ENCODE measurements at regions not wholly inside any gene's neighbourhood (a gene's known extent, or its start where the extent isn't known, plus 50 kb on each side); places are given as distances from the start of the nearest gene placed in this dataset.

- H3K27ac ChIP-seq (ENCODE audit: low read depth, low read length): no peak overlapping the region
- TF ChIP-seq POLR2AphosphoS5 (IDR thresholded peaks at IDR 0.05; ENCODE audit: low read depth, low read length): no peak
- no peak for TF ChIP-seq TCF7L2 (IDR thresholded peaks at IDR 0.05; ENCODE audit: borderline replicate concordance, extremely low read depth, insufficient read depth, insufficient read length)
- TF ChIP-seq SIN3A (IDR thresholded peaks at IDR 0.05; ENCODE audit: low read depth): no peak
- TF ChIP-seq EZH2 (IDR thresholded peaks at IDR 0.05): no peak
- TF ChIP-seq YY1 (IDR thresholded peaks at IDR 0.05; ENCODE audit: extremely low read depth, insufficient replicate concordance, low read depth, low read length): no peak
- no peak for TF ChIP-seq ZBTB33 (IDR thresholded peaks at IDR 0.05; ENCODE audit: extremely low read depth, insufficient replicate concordance, low read length)
- H3K27me3 ChIP-seq (ENCODE audit: insufficient read depth, low read length): no peaks in the 10 kb centered on the region
- no TSS peak for BruUV-seq (replicated peaks)
- H3K36me3 ChIP-seq (ENCODE audit: control insufficient read depth in 1 of 2, insufficient read depth in 2 of 2, low read length in 2 of 2): no peaks in the 10 kb centered on the region
- H3K9me2 ChIP-seq (ENCODE audit: insufficient read depth): no peaks in the 10 kb centered on the region
- no peaks in the 10 kb centered on the region for H4K20me1 ChIP-seq (ENCODE audit: insufficient read depth)
- intact Hi-C loops (cut with micrococcal nuclease): no loop called here
- no peak for DNase-seq (ENCODE audit: low read depth, low spot score)
- no peak overlapping the region for H2AFZ ChIP-seq (ENCODE audit: low read depth, low read length, poor library complexity, severe bottlenecking)
- ChIA-PET CTCF (no interaction called here), POLR2A (no interaction called here), RAD21 (ENCODE audit: low non-redundant PET in 1 of 2, low total read pairs in 2 of 2, uncharacterized antibody in 2 of 2, unreplicated experiment in 2 of 2) (no interaction called here)
- H3K79me2 ChIP-seq (ENCODE audit: insufficient read depth, low read length): no peaks in the 10 kb centered on the region
- ATAC-seq: no peak
- peaks cover 4 to 9% of the 10 kb centered on the region in 2 experiments; a peak in 3 of 4 replicates for H3K9me3 ChIP-seq (ENCODE audit: control insufficient read depth in 1 of 2, insufficient read depth in 1 of 2, low read depth in 1 of 2, low read length in 2 of 2)
- no peak overlapping the region for H3K9ac ChIP-seq (ENCODE audit: low read length)
- H3K4me3 ChIP-seq (replicated peaks in 1 of 2; ENCODE audit: low read depth in 1 of 2, low read length in 2 of 2): no peak overlapping the region
- H3K4me1 ChIP-seq (ENCODE audit: control insufficient read depth in 1 of 2, insufficient read depth in 2 of 2, low read length in 2 of 2): no peaks in the 10 kb centered on the region
- no peak overlapping the region for H3K4me2 ChIP-seq (ENCODE audit: low read length)
These were observed 484.0 kb upstream of the MBL2 start for GRCh38 chr10:53256623-53257022.

- Histone ChIP-seq H3K36me3 (ENCODE audit: control insufficient read depth in 1 of 2, insufficient read depth in 2 of 2, low read length in 2 of 2) (no peaks in the 10 kb centered on the region), H3K9me2 (ENCODE audit: insufficient read depth) (no peaks in the 10 kb centered on the region), H3K9me3 (ENCODE audit: control insufficient read depth in 1 of 2, insufficient read depth in 1 of 2, low read depth in 1 of 2, low read length in 2 of 2) (peaks cover 4 to 9% of the 10 kb centered on the region in 2 experiments; a peak in 3 of 4 replicates), H4K20me1 (ENCODE audit: insufficient read depth) (no peaks in the 10 kb centered on the region), H3K4me3 (replicated peaks in 1 of 2; ENCODE audit: low read depth in 1 of 2, low read length in 2 of 2) (no peak overlapping the region), H3K9ac (ENCODE audit: low read length) (no peak overlapping the region), H3K27ac (ENCODE audit: low read depth, low read length) (no peak overlapping the region), H2AFZ (ENCODE audit: low read depth, low read length, poor library complexity, severe bottlenecking) (no peak overlapping the region), H3K4me1 (ENCODE audit: control insufficient read depth in 1 of 2, insufficient read depth in 2 of 2, low read length in 2 of 2) (no peaks in the 10 kb centered on the region), H3K79me2 (ENCODE audit: insufficient read depth, low read length) (no peaks in the 10 kb centered on the region), H3K27me3 (ENCODE audit: insufficient read depth, low read length) (no peaks in the 10 kb centered on the region), H3K4me2 (ENCODE audit: low read length) (no peak overlapping the region)
- ChIA-PET POLR2A (no interaction called here), RAD21 (ENCODE audit: low non-redundant PET in 1 of 2, low total read pairs in 2 of 2, uncharacterized antibody in 2 of 2, unreplicated experiment in 2 of 2) (no interaction called here), CTCF (no interaction called here)
- ATAC-seq (no peak), DNase-seq (ENCODE audit: low read depth, low spot score) (no peak)
- intact Hi-C loops (cut with micrococcal nuclease): no loop called here
- BruUV-seq (replicated peaks): no TSS peak
- TF ChIP-seq SRF (IDR thresholded peaks at IDR 0.05; ENCODE audit: low read depth) (no peak), ZNF274 (IDR thresholded peaks at IDR 0.05; ENCODE audit: low read depth, low read length) (no peak), EZH2phosphoT487 (IDR thresholded peaks at IDR 0.05; ENCODE audit: borderline replicate concordance) (no peak), ELF1 (IDR thresholded peaks at IDR 0.05; ENCODE audit: borderline replicate concordance, low read depth) (no peak), CBX3 (IDR thresholded peaks at IDR 0.05; ENCODE audit: low read depth) (no peak), ATF3 (IDR thresholded peaks at IDR 0.05) (no peak), CEBPB (IDR thresholded peaks at IDR 0.05; ENCODE audit: low read depth) (no peak), JUND (IDR thresholded peaks at IDR 0.05) (no peak), ZFX (IDR thresholded peaks at IDR 0.05) (no peak), SIN3A (IDR thresholded peaks at IDR 0.05; ENCODE audit: low read depth) (no peak), YY1 (IDR thresholded peaks at IDR 0.05; ENCODE audit: extremely low read depth, insufficient replicate concordance, low read depth, low read length) (no peak), SP1 (IDR thresholded peaks at IDR 0.05; ENCODE audit: low read depth) (no peak), EGR1 (IDR thresholded peaks at IDR 0.05; ENCODE audit: low read depth) (no peak), MAX (IDR thresholded peaks at IDR 0.05) (no peak), TCF7L2 (IDR thresholded peaks at IDR 0.05; ENCODE audit: borderline replicate concordance, extremely low read depth, insufficient read depth, insufficient read length) (no peak), FOSL1 (IDR thresholded peaks at IDR 0.05; ENCODE audit: low read depth) (no peak)
These were observed 483.1 kb upstream of the MBL2 start for GRCh38 chr10:53255661-53256205.
